ENCODE measurements at regions not wholly inside any gene's neighbourhood (a gene's known extent, or its start where the extent isn't known, plus 50 kb on each side); places are given as distances from the start of the nearest gene placed in this dataset.

- DNase-seq, result no peak
Measured at GRCh38 chr3:148187296-148187695, 510.4 kb upstream of the AGTR1 start.

DNA sequence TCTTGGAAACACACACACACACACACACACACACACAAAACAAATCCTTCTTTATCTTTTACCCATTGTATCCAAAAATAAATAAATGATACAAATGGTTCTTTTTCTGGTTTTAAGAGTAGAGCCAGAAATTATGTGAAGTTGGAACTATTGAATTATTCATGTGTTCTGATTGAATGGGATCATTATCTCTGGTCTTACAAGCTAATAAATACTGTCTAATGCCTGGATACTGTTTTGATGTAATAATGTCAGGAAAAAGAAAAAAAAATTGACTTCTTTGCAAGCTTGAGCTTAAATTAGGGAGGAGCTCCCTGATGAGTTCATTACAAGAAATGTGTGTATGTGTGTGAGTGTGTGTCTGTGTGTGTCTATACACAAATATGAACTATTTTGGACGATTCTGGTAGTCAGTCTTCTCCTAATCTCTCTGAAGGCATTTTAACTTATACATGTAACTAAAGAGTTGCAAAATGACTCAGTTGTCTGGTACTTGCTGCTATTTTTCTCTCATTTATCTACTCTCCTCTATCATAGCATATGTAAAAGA is 507.2 kb upstream of the AGTR1 start:
- DNase-seq, result no peak

DNA sequence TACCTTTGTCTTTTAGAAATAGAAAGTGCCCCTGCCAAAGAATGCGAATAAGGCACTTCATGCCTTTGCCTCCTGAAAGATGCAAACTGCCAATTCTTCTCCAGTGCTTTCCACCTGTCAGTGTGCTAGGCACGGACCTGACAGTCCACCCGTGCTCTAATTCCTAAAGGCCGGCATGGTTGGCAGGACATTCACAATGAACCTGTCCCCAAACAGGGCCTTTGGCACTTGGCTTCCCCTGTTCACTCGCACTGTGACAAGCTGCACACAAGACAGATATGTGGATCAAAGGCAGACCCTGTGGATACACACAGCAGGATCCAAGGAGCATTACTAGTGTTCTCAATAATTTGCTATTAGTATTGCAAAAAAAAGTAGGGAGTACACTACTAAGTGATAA is 505.7 kb upstream of the AGTR1 start:
- DNase-seq, result no peak

DNA sequence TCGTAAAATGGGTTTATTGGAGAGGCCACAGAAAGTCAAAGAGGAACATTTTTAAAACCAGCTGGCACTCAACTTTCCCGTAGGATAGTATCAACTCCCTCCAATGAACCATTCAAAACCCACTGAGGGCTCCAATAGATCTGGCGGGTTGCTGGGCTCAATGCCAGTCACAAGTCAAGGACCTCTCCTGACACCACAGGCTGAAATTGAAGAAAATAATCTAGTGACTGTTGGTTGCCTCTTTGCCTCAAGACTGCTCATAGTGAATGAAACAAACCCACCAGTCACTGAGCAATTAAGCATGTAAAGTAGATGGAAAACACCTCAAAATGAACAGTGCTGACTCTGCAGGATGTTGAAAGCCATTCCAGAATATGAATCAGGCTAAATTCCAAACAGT is 500.6 kb upstream of the AGTR1 start:
- DNase-seq, result no peak

DNA sequence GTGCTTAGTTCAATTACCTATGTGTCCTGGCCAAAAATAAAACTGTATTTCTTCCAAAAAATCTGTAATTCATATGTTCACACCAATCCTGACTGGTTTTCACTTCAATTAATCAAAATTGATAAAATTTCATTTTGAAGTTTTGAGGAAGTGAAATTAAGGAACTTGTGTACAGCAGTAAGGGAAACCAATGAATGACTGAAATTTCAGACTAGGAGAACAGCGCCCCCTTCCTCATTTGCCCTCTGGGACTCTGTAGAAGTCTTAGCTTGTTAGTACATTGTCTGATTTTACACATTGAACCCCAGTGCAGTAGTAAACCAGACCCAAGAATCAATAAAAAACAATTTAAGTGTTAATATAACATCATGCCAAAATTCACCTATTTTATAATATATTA is 495.3 kb upstream of the AGTR1 start:
- DNase-seq, result peak; percentile 33

DNA sequence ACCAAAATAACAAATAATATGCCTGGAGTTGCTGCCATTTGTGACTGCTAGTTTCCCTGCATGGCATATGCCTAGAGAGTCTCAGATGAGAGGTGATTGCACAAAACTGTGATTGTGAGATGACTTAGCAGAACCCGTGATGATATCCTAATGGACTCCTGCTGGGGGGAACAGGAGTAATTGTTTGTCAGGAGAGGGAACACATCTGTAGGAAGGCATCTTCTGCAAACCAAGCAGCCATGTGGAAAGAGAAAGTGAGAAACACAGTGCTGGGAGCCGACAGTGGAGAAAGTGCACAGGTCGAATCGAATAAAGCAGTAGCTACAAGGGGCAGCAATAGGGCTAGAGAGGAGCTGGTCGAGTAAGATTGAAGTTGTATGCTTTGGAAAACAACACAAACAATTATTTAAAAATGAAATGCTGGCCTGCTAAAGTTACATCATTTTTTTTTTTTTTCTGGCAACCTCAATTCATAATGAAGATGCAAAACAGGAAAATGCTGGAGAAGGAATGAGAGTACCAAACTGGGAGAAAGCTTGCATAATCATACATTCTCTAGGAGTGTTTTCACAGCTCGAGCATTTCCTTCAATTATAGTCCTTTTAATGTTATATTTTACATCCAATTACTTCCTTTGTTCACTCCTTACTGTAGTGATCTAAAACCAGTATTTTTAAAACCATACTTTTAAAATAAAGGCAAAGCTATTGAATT is 494.2 kb upstream of the AGTR1 start:
- no peak for DNase-seq

DNA sequence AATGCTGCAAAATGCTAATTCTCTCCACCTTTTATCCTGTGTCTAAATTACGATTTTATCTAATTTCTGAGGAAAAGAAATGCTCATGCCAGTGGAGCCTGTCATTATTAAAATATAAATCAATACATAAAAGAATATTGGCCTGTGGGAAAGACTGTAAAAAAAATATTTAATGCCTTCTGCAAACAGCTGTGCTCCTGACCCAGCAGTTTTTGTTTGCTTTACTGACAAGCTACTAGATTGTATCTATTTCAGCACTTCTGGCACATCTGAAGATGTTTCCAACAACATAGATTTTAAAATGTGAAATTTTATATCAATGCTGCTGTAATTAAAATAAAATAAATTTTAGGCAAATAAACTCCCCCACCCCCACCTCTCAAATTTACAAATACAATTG is 493.6 kb upstream of the AGTR1 start:
- DNase-seq, result no peak

GRCh38 chr3:148205977-148206376 is 491.7 kb upstream of the AGTR1 start:
- DNase-seq, result no peak

DNA sequence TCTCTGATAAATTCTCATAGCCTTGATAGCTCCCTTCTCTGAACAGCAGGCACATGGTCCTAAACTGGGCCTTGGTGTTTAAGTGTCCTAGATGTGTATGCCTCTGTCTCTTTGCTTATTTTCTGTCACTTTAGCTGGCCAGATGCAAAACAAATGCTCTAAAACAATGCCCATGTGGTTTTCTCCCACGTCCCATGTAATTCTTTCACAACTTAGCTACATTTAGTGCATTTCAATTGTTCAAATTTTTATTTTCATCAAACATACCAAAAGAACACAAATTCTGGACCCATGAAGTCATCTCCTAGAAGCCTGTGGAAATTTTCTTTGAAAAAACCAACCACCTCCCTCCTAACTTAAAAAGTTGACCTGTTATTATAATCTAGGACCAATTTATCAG is 491.3 kb upstream of the AGTR1 start:
- DNase-seq, result no peak

- no peak for DNase-seq
Measured at GRCh38 chr3:148208975-148209374, 488.7 kb upstream of the AGTR1 start.

DNA sequence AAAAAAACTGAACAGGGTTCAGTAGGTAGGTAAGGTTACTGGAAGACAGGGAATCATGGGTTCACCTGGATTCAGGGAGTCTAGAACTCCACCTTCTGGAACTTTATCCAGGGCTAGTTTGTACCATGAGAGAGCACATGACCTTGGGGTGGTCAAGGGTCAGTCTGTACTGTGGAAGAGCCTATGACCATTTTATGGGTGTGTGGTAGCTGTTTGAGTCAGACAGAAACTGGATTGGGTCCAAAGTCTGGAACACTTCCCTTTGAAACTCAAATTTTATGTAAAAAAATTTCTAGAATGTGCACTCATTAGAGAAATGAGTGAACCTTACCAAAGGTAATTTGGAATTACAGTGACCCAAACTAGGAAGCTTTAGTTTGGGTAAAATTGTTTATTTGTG is 486.0 kb upstream of the AGTR1 start:
- no peak for DNase-seq

- no peak for DNase-seq
Measured at GRCh38 chr3:148214705-148215104, 483.0 kb upstream of the AGTR1 start.

GRCh38 chr3:148217317-148217716 is 480.4 kb upstream of the AGTR1 start:
- DNase-seq, result no peak

DNA sequence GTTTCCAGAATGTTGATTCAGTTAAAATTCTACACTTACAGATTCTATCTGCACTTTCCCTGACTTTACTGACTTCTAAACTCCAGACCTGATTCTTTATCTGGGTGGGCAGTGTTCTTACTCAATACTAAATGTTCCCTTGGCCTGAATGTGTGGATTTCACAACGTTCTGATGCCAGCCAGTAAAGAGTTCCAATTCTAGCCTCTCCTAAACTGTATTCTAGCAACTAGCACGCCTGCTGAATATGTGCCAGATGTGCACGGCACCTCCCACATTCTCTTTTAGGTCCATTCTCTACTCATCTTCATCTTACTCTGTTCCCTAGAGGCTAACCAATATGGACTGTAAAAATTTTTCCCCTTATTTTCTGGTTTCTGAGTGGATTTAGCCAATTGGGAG is 479.5 kb upstream of the AGTR1 start:
- no peak for DNase-seq

- DNase-seq, result no peak
Measured at GRCh38 chr3:148219999-148220398, 477.7 kb upstream of the AGTR1 start.

- no peak for DNase-seq
Measured at GRCh38 chr3:148221303-148221702, 476.4 kb upstream of the AGTR1 start.

GRCh38 chr3:148223266-148223665 is 474.4 kb upstream of the AGTR1 start:
- DNase-seq, result no peak

DNA sequence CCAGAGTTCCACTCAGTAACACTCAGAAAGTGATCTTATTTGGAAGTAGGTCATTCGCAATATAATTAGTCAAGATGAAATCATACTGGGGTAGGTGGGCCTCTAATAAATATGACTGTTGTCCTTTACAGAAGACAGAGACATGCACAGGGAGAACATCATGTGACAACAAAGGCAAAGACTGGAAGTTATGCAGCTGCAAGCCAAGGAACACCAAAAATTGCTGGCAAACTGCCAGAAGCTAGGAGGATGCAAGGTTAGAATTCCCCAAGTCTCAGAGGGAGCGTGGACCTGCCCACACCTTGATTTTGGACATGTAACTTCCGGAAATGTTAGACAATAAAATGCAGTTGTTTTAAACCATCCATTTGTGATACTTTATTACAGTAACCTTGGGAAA is 471.5 kb upstream of the AGTR1 start:
- no peak for DNase-seq

- DNase-seq, result no peak
Measured at GRCh38 chr3:148227534-148227933, 470.2 kb upstream of the AGTR1 start.

- DNase-seq, result no peak
Measured at GRCh38 chr3:148229107-148229506, 468.6 kb upstream of the AGTR1 start.

DNA sequence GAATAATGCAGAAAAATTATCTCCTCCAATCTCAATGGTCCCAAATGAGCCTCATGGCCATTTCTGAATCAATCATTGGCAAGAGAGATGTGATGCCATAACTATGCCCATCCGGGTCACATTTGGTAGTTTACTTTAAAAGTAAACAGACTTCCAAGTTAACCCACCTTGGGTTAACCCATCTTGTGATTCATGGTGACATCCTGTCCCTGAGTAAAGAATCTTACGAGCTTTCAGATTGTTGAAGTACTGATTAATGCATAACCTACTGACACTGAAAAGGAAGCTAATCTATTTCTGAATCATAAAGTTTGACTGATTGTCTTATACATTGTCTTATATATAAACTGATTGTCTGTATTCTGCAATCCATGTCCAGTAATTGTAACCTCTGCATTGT is 467.2 kb upstream of the AGTR1 start:
- no peak for DNase-seq

- no peak for DNase-seq
Measured at GRCh38 chr3:148232389-148232788, 465.3 kb upstream of the AGTR1 start.

GRCh38 chr3:148233403-148233802 is 464.3 kb upstream of the AGTR1 start:
- DNase-seq, result no peak

- DNase-seq, result no peak
Measured at GRCh38 chr3:148234536-148234935, 463.2 kb upstream of the AGTR1 start.

- no peak for DNase-seq
Measured at GRCh38 chr3:148235566-148235965, 462.1 kb upstream of the AGTR1 start.
